ENCODE measurements at regions not wholly inside any gene's neighbourhood (a gene's known extent, or its start where the extent isn't known, plus 50 kb on each side); places are given as distances from the start of the nearest gene placed in this dataset.

- no peak for DNase-seq
- peaks cover 32% of the 10 kb centered on the region for H3K4me1 Mint-ChIP-seq
- H3K9me3 Mint-ChIP-seq: no peaks in the 10 kb centered on the region
- no peaks in the 10 kb centered on the region for H3K36me3 Mint-ChIP-seq (ENCODE audit: low read depth)
- no peak overlapping the region for H3K4me3 Mint-ChIP-seq
- TF ChIP-seq CTCF (IDR thresholded peaks at IDR 0.05): no peak
- H3K27ac Mint-ChIP-seq: no peak overlapping the region
- no peaks in the 10 kb centered on the region for H3K27me3 Mint-ChIP-seq (ENCODE audit: low read depth, poor library complexity)
Measured at GRCh38 chr15:47573673-47574072, 143.6 kb upstream of the SEMA6D start.

GRCh38 chr15:47577000-47577399, 140.3 kb upstream of the SEMA6D start:
- TF ChIP-seq CTCF (IDR thresholded peaks at IDR 0.05): no peak
- no peak for DNase-seq
- H3K27ac Mint-ChIP-seq: no peak overlapping the region
- H3K4me1 Mint-ChIP-seq: peaks cover 23% of the 10 kb centered on the region
- H3K4me3 Mint-ChIP-seq: no peak overlapping the region
- no peaks in the 10 kb centered on the region for H3K9me3 Mint-ChIP-seq
- H3K27me3 Mint-ChIP-seq (ENCODE audit: low read depth, poor library complexity): no peaks in the 10 kb centered on the region
- H3K36me3 Mint-ChIP-seq (ENCODE audit: low read depth): no peaks in the 10 kb centered on the region

GRCh38 chr15:47577461-47577860, 139.8 kb upstream of the SEMA6D start:
- no peaks in the 10 kb centered on the region for H3K27me3 Mint-ChIP-seq (ENCODE audit: low read depth, poor library complexity)
- no peaks in the 10 kb centered on the region for H3K36me3 Mint-ChIP-seq (ENCODE audit: low read depth)
- H3K9me3 Mint-ChIP-seq: no peaks in the 10 kb centered on the region
- no peak for TF ChIP-seq CTCF (IDR thresholded peaks at IDR 0.05)
- peaks cover 23% of the 10 kb centered on the region for H3K4me1 Mint-ChIP-seq
- peak overlapping the region; percentile 7 for H3K27ac Mint-ChIP-seq
- no peak for DNase-seq
- no peak overlapping the region for H3K4me3 Mint-ChIP-seq

GRCh38 chr15:47582233-47582632, 135.1 kb upstream of the SEMA6D start:
- Mint-ChIP-seq H3K27me3 (ENCODE audit: low read depth, poor library complexity) (no peaks in the 10 kb centered on the region), H3K4me3 (no peak overlapping the region)

GRCh38 chr15:47584316-47584715, 133.0 kb upstream of the SEMA6D start:
- Mint-ChIP-seq H3K4me3 (no peak overlapping the region), H3K36me3 (ENCODE audit: low read depth) (no peaks in the 10 kb centered on the region), H3K9me3 (no peaks in the 10 kb centered on the region)

More at GRCh38 chr15:47582233-47582632, 135.1 kb upstream of the SEMA6D start:
- Mint-ChIP-seq H3K36me3 (ENCODE audit: low read depth) (no peaks in the 10 kb centered on the region), H3K4me1 (peaks cover 21% of the 10 kb centered on the region), H3K9me3 (no peaks in the 10 kb centered on the region), H3K27ac (no peak overlapping the region)
- TF ChIP-seq CTCF (IDR thresholded peaks at IDR 0.05): no peak
- no peak for DNase-seq

More at GRCh38 chr15:47584316-47584715, 133.0 kb upstream of the SEMA6D start:
- TF ChIP-seq CTCF (IDR thresholded peaks at IDR 0.05): no peak
- no peak for DNase-seq
- Mint-ChIP-seq H3K27me3 (ENCODE audit: low read depth, poor library complexity) (no peaks in the 10 kb centered on the region), H3K4me1 (peaks cover 33% of the 10 kb centered on the region), H3K27ac (no peak overlapping the region)

Data from nephron progenitor cell (in vitro differentiated cells).